22Rv1 (cell line): ENCODE measurements at regions not wholly inside any gene's neighbourhood (a gene's known extent, or its start where the extent isn't known, plus 50 kb on each side); places are given as distances from the start of the nearest gene placed in this dataset.

Experiments
- CTCF ChIP-seq: fragments of 450-650 bp; IDR thresholded peaks from 2 replicates; pipeline ENCODE4 v1.5.1; 2017; ENCODE audit warnings: mild to moderate bottlenecking
- ZFX ChIP-seq: fragments of 450-650 bp; IDR thresholded peaks from 2 replicates; pipeline ENCODE4 v1.6.1; 2017; ENCODE audit warnings: antibody characterized with exemption, borderline replicate concordance

GRCh38 chr1:82446236-82446635 lies 645.5 kb downstream of the ADGRL2 start:
- TF ChIP-seq CTCF (no peak), ZFX (no peak)
